NCI-H82 treated with DMSO at 0.1 percent for 48 hours (cell line): ENCODE measurements at regions not wholly inside any gene's neighbourhood (a gene's known extent, or its start where the extent isn't known, plus 50 kb on each side); places are given as distances from the start of the nearest gene placed in this dataset.

Experiments
- DNase-seq: peaks from one replicate; lab custom pipeline; 2025; ENCODE audit not compliant: unreplicated experiment; lab: John Stamatoyannopoulos, UW

- no peak for DNase-seq
These were observed 131.6 kb upstream of the AHR start for GRCh38 chr7:17166824-17167379.

- no peak for DNase-seq
These were observed 130.0 kb upstream of the AHR start for GRCh38 chr7:17168416-17168815.

- DNase-seq = no peak
These were observed 127.0 kb upstream of the AHR start for GRCh38 chr7:17171427-17171826.

- no peak for DNase-seq
These were observed 122.0 kb upstream of the AHR start for GRCh38 chr7:17176371-17177032.

- DNase-seq = no peak
These were observed 119.9 kb upstream of the AHR start for GRCh38 chr7:17178545-17178944.

- DNase-seq = no peak
These were observed 117.0 kb upstream of the AHR start for GRCh38 chr7:17181482-17181881.

- DNase-seq = no peak
These were observed 114.7 kb upstream of the AHR start for GRCh38 chr7:17183630-17184328.

- DNase-seq = no peak
These were observed 113.4 kb upstream of the AHR start for GRCh38 chr7:17184805-17185689.

- no peak for DNase-seq
These were observed 112.8 kb upstream of the AHR start for GRCh38 chr7:17185690-17186070.

GRCh38 chr7:17186745-17187530, 111.5 kb upstream of the AHR start:
- no peak for DNase-seq

- DNase-seq = no peak
These were observed 103.8 kb upstream of the AHR start for GRCh38 chr7:17194656-17195055.

- no peak for DNase-seq
These were observed 102.9 kb upstream of the AHR start for GRCh38 chr7:17195576-17195975.

GRCh38 chr7:17205910-17206309, 92.5 kb upstream of the AHR start:
- DNase-seq = no peak

GRCh38 chr7:17206349-17206905, 92.0 kb upstream of the AHR start:
- no peak for DNase-seq

- DNase-seq = no peak
These were observed 91.2 kb upstream of the AHR start for GRCh38 chr7:17207220-17207619.

GRCh38 chr7:17209101-17209500, 89.4 kb upstream of the AHR start:
- no peak for DNase-seq

- no peak for DNase-seq
These were observed 87.1 kb upstream of the AHR start for GRCh38 chr7:17211307-17211836.

GRCh38 chr7:17212188-17212587, 86.3 kb upstream of the AHR start:
- DNase-seq = no peak

- no peak for DNase-seq
These were observed 70.5 kb upstream of the AHR start for GRCh38 chr7:17227766-17228490.

GRCh38 chr7:17229228-17229627, 69.2 kb upstream of the AHR start:
- DNase-seq = no peak
